ENCODE measurements at regions not wholly inside any gene's neighbourhood (a gene's known extent, or its start where the extent isn't known, plus 50 kb on each side); places are given as distances from the start of the nearest gene placed in this dataset.

DNA sequence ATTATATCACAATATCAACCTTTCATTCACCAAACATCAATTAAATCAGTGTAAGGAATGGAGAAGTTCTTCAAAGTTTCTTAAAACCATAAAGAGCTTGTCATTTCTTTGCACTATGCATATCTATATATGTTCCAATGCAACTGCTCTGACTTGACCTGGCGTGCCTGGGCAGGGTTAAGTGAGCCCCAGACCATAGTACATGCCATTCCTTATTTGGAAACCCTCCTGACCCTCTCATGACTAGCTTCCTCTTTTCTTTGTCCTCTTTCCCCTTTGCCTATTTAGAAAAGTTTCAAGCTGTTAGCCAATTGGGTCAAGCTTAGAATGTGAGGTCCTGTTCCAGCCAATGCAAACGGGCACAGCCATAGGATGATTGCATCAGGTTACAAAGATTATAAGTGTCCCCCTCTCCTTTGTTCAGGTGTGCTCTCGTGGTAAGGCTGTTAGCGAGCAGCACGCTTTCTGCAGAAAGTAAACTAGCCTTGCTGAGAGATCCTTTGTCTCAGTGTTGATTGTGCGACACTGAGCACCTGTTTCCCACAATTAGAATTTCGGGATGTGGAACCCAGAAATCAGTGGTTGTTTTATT, 78.2 kb upstream of the UXS1 start:
- Histone ChIP-seq H3K4me1 (ENCODE audit: insufficient read depth, low read length, poor library complexity, severe bottlenecking) (no peaks in the 10 kb centered on the region), H3K9ac (ENCODE audit: low read depth, low read length, poor library complexity, severe bottlenecking) (no peak overlapping the region), H2AFZ (ENCODE audit: low read length) (no peak overlapping the region), H3K27me3 (ENCODE audit: insufficient read depth, low read length, poor library complexity, severe bottlenecking) (no peaks in the 10 kb centered on the region), H4K20me1 (ENCODE audit: insufficient read depth, low read length, poor library complexity, severe bottlenecking) (no peaks in the 10 kb centered on the region), H3F3A (ENCODE audit: low read depth) (no peaks in the 10 kb centered on the region), H3K36me3 (ENCODE audit: insufficient read depth, low read length) (no peaks in the 10 kb centered on the region), H3K79me2 (ENCODE audit: insufficient read depth, low read length) (no peaks in the 10 kb centered on the region), H3K4me2 (ENCODE audit: low read depth, low read length, poor library complexity, severe bottlenecking) (no peak overlapping the region), H3K4me3 (ENCODE audit: low read length, poor library complexity, severe bottlenecking) (no peak overlapping the region), H3K9me3 (ENCODE audit: insufficient read depth, low read depth, low read length) (no peaks in the 10 kb centered on the region), H3K9me2 (replicated peaks; ENCODE audit: low read depth, low read length) (no peaks in the 10 kb centered on the region)
- TF ChIP-seq EZH2phosphoT487 (IDR thresholded peaks at IDR 0.05; ENCODE audit: borderline replicate concordance) (no peak), CTCF (conservative IDR thresholded peaks at IDR 0.05; ENCODE audit: low read length) (no peak)

- H3K4me2 ChIP-seq (ENCODE audit: low read depth, low read length, poor library complexity, severe bottlenecking) = peak overlapping the region; percentile 45
- no peak overlapping the region; the same call in 1 of the 2 replicates for H2AFZ ChIP-seq (ENCODE audit: low read length)
- peak overlapping the region; percentile 48 for H3K4me3 ChIP-seq (ENCODE audit: low read length, poor library complexity, severe bottlenecking)
Observed at GRCh38 chr2:106270471-106270891, 76.4 kb upstream of the UXS1 start.

GRCh38 chr2:106269591-106270291, 75.6 kb upstream of the UXS1 start:
- Histone ChIP-seq H3K36me3 (ENCODE audit: insufficient read depth, low read length) (no peaks in the 10 kb centered on the region), H3K9ac (ENCODE audit: low read depth, low read length, poor library complexity, severe bottlenecking) (no peak overlapping the region), H3K4me2 (ENCODE audit: low read depth, low read length, poor library complexity, severe bottlenecking) (peak overlapping the region; percentile 45), H3F3A (ENCODE audit: low read depth) (no peaks in the 10 kb centered on the region), H3K4me3 (ENCODE audit: low read length, poor library complexity, severe bottlenecking) (peak overlapping the region; percentile 48), H3K4me1 (ENCODE audit: insufficient read depth, low read length, poor library complexity, severe bottlenecking) (no peaks in the 10 kb centered on the region), H3K79me2 (ENCODE audit: insufficient read depth, low read length) (no peaks in the 10 kb centered on the region), H4K20me1 (ENCODE audit: insufficient read depth, low read length, poor library complexity, severe bottlenecking) (no peaks in the 10 kb centered on the region), H3K9me2 (replicated peaks; ENCODE audit: low read depth, low read length) (no peaks in the 10 kb centered on the region), H3K27me3 (ENCODE audit: insufficient read depth, low read length, poor library complexity, severe bottlenecking) (no peaks in the 10 kb centered on the region), H2AFZ (ENCODE audit: low read length) (peak overlapping the region; percentile 77; the same call in 1 of the 2 replicates), H3K9me3 (ENCODE audit: insufficient read depth, low read depth, low read length) (no peaks in the 10 kb centered on the region)
- no peak for TF ChIP-seq CTCF (conservative IDR thresholded peaks at IDR 0.05; ENCODE audit: low read length)
- no peak for TF ChIP-seq EZH2phosphoT487 (IDR thresholded peaks at IDR 0.05; ENCODE audit: borderline replicate concordance)

More at GRCh38 chr2:106270471-106270891, 76.4 kb upstream of the UXS1 start:
- Histone ChIP-seq H3F3A (ENCODE audit: low read depth) (no peaks in the 10 kb centered on the region), H4K20me1 (ENCODE audit: insufficient read depth, low read length, poor library complexity, severe bottlenecking) (no peaks in the 10 kb centered on the region), H3K9me2 (replicated peaks; ENCODE audit: low read depth, low read length) (no peaks in the 10 kb centered on the region), H3K9me3 (ENCODE audit: insufficient read depth, low read depth, low read length) (no peaks in the 10 kb centered on the region), H3K36me3 (ENCODE audit: insufficient read depth, low read length) (no peaks in the 10 kb centered on the region), H3K9ac (ENCODE audit: low read depth, low read length, poor library complexity, severe bottlenecking) (no peak overlapping the region), H3K27me3 (ENCODE audit: insufficient read depth, low read length, poor library complexity, severe bottlenecking) (no peaks in the 10 kb centered on the region), H3K79me2 (ENCODE audit: insufficient read depth, low read length) (no peaks in the 10 kb centered on the region), H3K4me1 (ENCODE audit: insufficient read depth, low read length, poor library complexity, severe bottlenecking) (no peaks in the 10 kb centered on the region)
- TF ChIP-seq CTCF (conservative IDR thresholded peaks at IDR 0.05; ENCODE audit: low read length) (no peak), EZH2phosphoT487 (IDR thresholded peaks at IDR 0.05; ENCODE audit: borderline replicate concordance) (no peak)
